Naive B cell (primary cell): ENCODE measurements at regions not wholly inside any gene's neighbourhood (a gene's known extent, or its start where the extent isn't known, plus 50 kb on each side); places are given as distances from the start of the nearest gene placed in this dataset.
"Not testable (repeated sequence)": the region's sequence is repeated elsewhere in the genome, so short reads cannot be mapped to it uniquely, and the experiment has no call there.

Experiments
- ATAC-seq, 2 donors: fragments of 150-1000 bp; cut with Tn5 transposase; 2 replicates each; pipeline ENCODE4 v1.10.0; 2021; ENCODE audit warnings: low read depth in 2 of 2, mild to moderate bottlenecking in 2 of 2, moderate library complexity in 2 of 2
- DNase-seq: peaks from one replicate; pipeline ENCODE4 v3.0.0; 2022
- H3K27ac Mint-ChIP-seq, 6 donors: one replicate each; pipeline ENCODE4 v1.8.0; 2020 to 2022; ENCODE audit warnings: mild to moderate bottlenecking in 6 of 6, mixed read lengths in 6 of 6, moderate library complexity in 5 of 6, inconsistent platforms in 2 of 6
- H3K27me3 Mint-ChIP-seq, 3 donors: one replicate each; pipeline ENCODE4 v1.8.0; 2021 to 2022; ENCODE audit warnings: mixed read lengths in 3 of 3, mild to moderate bottlenecking in 1 of 3
- H3K36me3 Mint-ChIP-seq, 2 donors: one replicate each; pipeline ENCODE4 v1.8.0; 2020 to 2022; ENCODE audit warnings: mixed read lengths in 2 of 2, inconsistent platforms in 1 of 2, mild to moderate bottlenecking in 1 of 2
- H3K4me1 Mint-ChIP-seq, 3 donors: one replicate each; pipeline ENCODE4 v1.8.0; 2020 to 2022; ENCODE audit warnings: mixed read lengths in 3 of 3, inconsistent platforms in 1 of 3, mild to moderate bottlenecking in 1 of 3, moderate library complexity in 1 of 3
- H3K4me3 Mint-ChIP-seq, 8 donors: one replicate each; pipeline ENCODE4 v1.8.0; 2020 to 2022; ENCODE audit warnings: mild to moderate bottlenecking in 8 of 8, mixed read lengths in 8 of 8, moderate library complexity in 8 of 8, inconsistent platforms in 2 of 8
- H3K9me3 Mint-ChIP-seq, 7 donors: one replicate each; pipeline ENCODE4 v1.8.0; 2020 to 2022; ENCODE audit warnings: mixed read lengths in 7 of 7, mild to moderate bottlenecking in 5 of 7, inconsistent platforms in 2 of 7, moderate library complexity in 1 of 7

GRCh38 chr9:61671276-61671973 is 481.6 kb downstream of the SPATA31A7 start:
- Mint-ChIP-seq H3K4me3 (no peak overlapping the region), H3K27ac (no peak overlapping the region), H3K36me3 (peaks cover 4 to 15% of the 10 kb centered on the region in 2 donors), H3K9me3 (peaks cover 5 to 38% (median 22%) of the 10 kb centered on the region in 7 donors), H3K27me3 (no peaks in the 10 kb centered on the region), H3K4me1 (peaks cover 0 to 4% (median 0%) of the 10 kb centered on the region in 3 donors)
- ATAC-seq (no peak), DNase-seq (no peak)

- H3K27me3 Mint-ChIP-seq, H3K4me1 Mint-ChIP-seq, DNase-seq, H3K27ac Mint-ChIP-seq, ATAC-seq: not testable (repeated sequence)
- Mint-ChIP-seq H3K4me3 (peak overlapping the region in 1 of 8 donors; percentile 21), H3K9me3 (peaks cover 4 to 38% (median 20%) of the 10 kb centered on the region in 7 donors), H3K36me3 (peaks cover 4 to 15% of the 10 kb centered on the region in 2 donors)
Measured at GRCh38 chr9:61672107-61672541, 482.3 kb downstream of the SPATA31A7 start.

- H3K4me3 Mint-ChIP-seq, H3K27me3 Mint-ChIP-seq, ATAC-seq, H3K4me1 Mint-ChIP-seq, DNase-seq, H3K27ac Mint-ChIP-seq: not testable (repeated sequence)
- peaks cover 4 to 40% (median 20%) of the 10 kb centered on the region in 7 donors for H3K9me3 Mint-ChIP-seq
- peaks cover 4 to 15% of the 10 kb centered on the region in 2 donors for H3K36me3 Mint-ChIP-seq
Measured at GRCh38 chr9:61672645-61673167, 482.9 kb downstream of the SPATA31A7 start.

GRCh38 chr9:61673247-61673646 is 483.4 kb downstream of the SPATA31A7 start:
- Mint-ChIP-seq H3K27me3 (no peaks in the 10 kb centered on the region), H3K27ac (no peak overlapping the region), H3K9me3 (peaks cover 4 to 38% (median 20%) of the 10 kb centered on the region in 7 donors), H3K36me3 (peaks cover 4 to 15% of the 10 kb centered on the region in 2 donors), H3K4me1 (peaks cover 0 to 4% (median 0%) of the 10 kb centered on the region in 3 donors), H3K4me3 (peak overlapping the region in 1 of 8 donors; percentile 57)
- no peak for ATAC-seq
- DNase-seq: no peak

GRCh38 chr9:61673664-61674381 is 484.0 kb downstream of the SPATA31A7 start:
- Mint-ChIP-seq H3K36me3 (peaks cover 4 to 15% of the 10 kb centered on the region in 2 donors), H3K9me3 (peaks cover 4 to 33% (median 20%) of the 10 kb centered on the region in 7 donors), H3K4me3 (no peak overlapping the region), H3K27ac (no peak overlapping the region), H3K4me1 (peaks cover 0 to 4% (median 0%) of the 10 kb centered on the region in 3 donors), H3K27me3 (no peaks in the 10 kb centered on the region)
- DNase-seq (no peak), ATAC-seq (no peak)

GRCh38 chr9:61674465-61674864 is 484.6 kb downstream of the SPATA31A7 start:
- ATAC-seq (no peak), DNase-seq (no peak)
- H3K27me3 Mint-ChIP-seq: no peaks in the 10 kb centered on the region
- H3K9me3 Mint-ChIP-seq: peaks cover 6 to 27% (median 17%) of the 10 kb centered on the region in 7 donors
- H3K36me3 Mint-ChIP-seq: peaks cover 2 to 12% of the 10 kb centered on the region in 2 donors
- no peak overlapping the region for H3K4me3 Mint-ChIP-seq
- no peak overlapping the region for H3K27ac Mint-ChIP-seq
- H3K4me1 Mint-ChIP-seq: peaks cover 0 to 4% (median 0%) of the 10 kb centered on the region in 3 donors

- no peaks in the 10 kb centered on the region for H3K27me3 Mint-ChIP-seq
- ATAC-seq (no peak), DNase-seq (no peak)
- H3K36me3 Mint-ChIP-seq: peaks cover 0 to 8% of the 10 kb centered on the region in 2 donors
- peaks cover 9 to 27% (median 16%) of the 10 kb centered on the region in 7 donors for H3K9me3 Mint-ChIP-seq
- H3K4me1 Mint-ChIP-seq: peaks cover 0 to 4% (median 0%) of the 10 kb centered on the region in 3 donors
- no peak overlapping the region for H3K27ac Mint-ChIP-seq
- H3K4me3 Mint-ChIP-seq: no peak overlapping the region
Measured at GRCh38 chr9:61674882-61675281, 485.0 kb downstream of the SPATA31A7 start.
